Stimulated activated memory B cell treated with anti-CD40 and anti-IgM and Interleukin-4, amounts not matched to agents 10 μg/mL and 1 μg/mL and 100 μg/mL, for 72 hours (primary cell): ENCODE measurements at regions not wholly inside any gene's neighbourhood (a gene's known extent, or its start where the extent isn't known, plus 50 kb on each side); places are given as distances from the start of the nearest gene placed in this dataset.

ENCODE experiments used
- ATAC-seq: fragments of 150-1000 bp; cut with Tn5 transposase; 2 replicates; pipeline ENCODE4 v1.10.0; 2021
- H3K27ac Mint-ChIP-seq: one replicate; pipeline ENCODE4 v1.8.0; 2022; ENCODE audit warnings: mild to moderate bottlenecking, mixed read lengths
- H3K27me3 Mint-ChIP-seq: one replicate; pipeline ENCODE4 v1.8.0; 2022; ENCODE audit warnings: mixed read lengths
- H3K36me3 Mint-ChIP-seq: one replicate; pipeline ENCODE4 v1.8.0; 2022; ENCODE audit warnings: mixed read lengths
- H3K4me1 Mint-ChIP-seq: one replicate; pipeline ENCODE4 v1.8.0; 2022; ENCODE audit warnings: mixed read lengths
- H3K4me3 Mint-ChIP-seq: one replicate; pipeline ENCODE4 v1.8.0; 2022; ENCODE audit warnings: mild to moderate bottlenecking, moderate library complexity, mixed read lengths
- H3K9me3 Mint-ChIP-seq: one replicate; pipeline ENCODE4 v1.8.0; 2022; ENCODE audit warnings: mixed read lengths

DNA sequence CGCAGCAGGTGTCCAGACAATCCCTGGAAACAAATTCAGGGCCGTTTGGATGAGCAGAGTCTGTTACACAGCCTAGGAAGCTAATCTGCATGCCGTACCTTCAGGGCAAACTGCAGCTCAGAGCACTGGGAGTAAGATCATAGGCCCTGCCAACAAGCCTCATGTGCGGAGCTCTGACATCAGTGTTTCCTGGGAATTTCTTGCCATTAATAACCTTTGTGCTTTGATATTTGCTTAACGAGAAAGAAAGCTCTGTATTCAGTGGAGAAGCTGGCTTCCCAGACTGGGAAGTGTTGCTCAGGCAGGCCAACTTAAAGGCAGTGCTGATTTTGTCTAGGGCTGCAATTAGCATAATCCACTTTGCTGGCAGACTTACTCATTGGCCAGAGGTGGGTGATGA is 116.1 kb upstream of the KLHL25 start:
- H3K27ac Mint-ChIP-seq: no peak overlapping the region
- H3K27me3 Mint-ChIP-seq: peaks cover 16% of the 10 kb centered on the region
- no peak for ATAC-seq
- no peaks in the 10 kb centered on the region for H3K36me3 Mint-ChIP-seq
- no peaks in the 10 kb centered on the region for H3K4me1 Mint-ChIP-seq
- no peak overlapping the region for H3K4me3 Mint-ChIP-seq
- H3K9me3 Mint-ChIP-seq: no peaks in the 10 kb centered on the region

DNA sequence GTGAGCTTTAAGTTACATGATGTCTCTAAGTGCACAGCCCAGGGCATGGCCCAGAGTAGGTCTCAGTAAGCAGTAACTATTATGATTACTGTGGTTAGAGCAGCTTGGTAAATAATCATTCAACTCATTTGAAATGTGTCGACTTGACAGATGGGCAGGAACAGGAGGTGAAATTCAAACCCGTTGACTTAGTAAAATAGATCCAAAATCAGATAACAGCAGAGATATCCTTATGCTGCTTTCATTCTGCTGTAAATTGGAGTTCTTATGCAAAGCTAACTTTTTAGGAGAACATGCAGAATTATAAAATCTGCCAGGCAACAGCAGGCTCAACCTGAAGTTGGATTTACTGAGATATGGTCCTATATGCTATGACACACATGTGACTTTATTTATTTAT is 118.7 kb upstream of the KLHL25 start:
- Mint-ChIP-seq H3K27me3 (peaks cover 26% of the 10 kb centered on the region), H3K4me1 (no peaks in the 10 kb centered on the region), H3K36me3 (no peaks in the 10 kb centered on the region), H3K27ac (no peak overlapping the region), H3K9me3 (peaks cover 2% of the 10 kb centered on the region), H3K4me3 (no peak overlapping the region)
- no peak for ATAC-seq

DNA sequence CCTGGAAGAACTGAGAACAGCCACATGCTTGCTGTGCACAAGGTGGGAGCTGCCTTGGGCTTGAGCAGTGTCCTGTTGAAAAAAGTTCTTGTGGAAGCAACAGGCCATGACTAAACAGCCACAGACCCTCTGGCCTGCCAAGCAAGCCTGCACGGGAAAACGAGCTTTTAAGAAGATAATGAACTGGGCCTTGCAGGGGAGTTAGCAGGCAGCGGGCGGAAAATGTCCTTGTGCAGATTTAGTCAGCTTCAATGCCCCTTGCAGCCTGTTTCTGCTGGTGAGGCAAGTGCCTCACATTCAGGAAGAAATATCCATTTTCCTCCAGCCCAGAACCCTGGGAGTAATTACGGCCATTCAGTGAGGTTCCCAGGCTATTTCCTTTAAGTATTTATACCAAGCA is 126.2 kb upstream of the KLHL25 start:
- H3K27me3 Mint-ChIP-seq: peaks cover 18% of the 10 kb centered on the region
- H3K27ac Mint-ChIP-seq: no peak overlapping the region
- no peak for ATAC-seq
- H3K36me3 Mint-ChIP-seq: no peaks in the 10 kb centered on the region
- no peaks in the 10 kb centered on the region for H3K4me1 Mint-ChIP-seq
- peaks cover 3% of the 10 kb centered on the region for H3K9me3 Mint-ChIP-seq
- no peak overlapping the region for H3K4me3 Mint-ChIP-seq

DNA sequence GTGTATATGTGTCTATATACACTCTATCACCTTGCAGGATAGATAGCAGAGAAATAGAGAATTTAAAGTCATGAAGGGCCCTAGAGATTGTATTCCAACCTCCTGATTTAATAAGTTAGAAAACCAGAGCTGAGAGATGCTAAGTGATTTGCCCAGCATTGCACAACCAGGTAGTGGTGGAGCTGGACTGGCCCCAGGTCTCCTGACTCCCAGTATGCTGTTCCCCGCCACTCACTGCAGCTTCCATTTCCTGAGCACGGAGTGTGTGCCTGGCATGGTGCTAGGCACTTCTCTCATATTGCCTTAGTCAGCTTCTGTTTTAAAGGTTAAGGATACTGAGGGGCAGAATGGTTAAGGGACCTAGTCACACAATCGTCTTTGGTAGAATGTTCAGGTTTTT is 129.4 kb upstream of the KLHL25 start:
- Mint-ChIP-seq H3K4me1 (no peaks in the 10 kb centered on the region), H3K4me3 (no peak overlapping the region), H3K36me3 (no peaks in the 10 kb centered on the region), H3K27ac (no peak overlapping the region), H3K9me3 (no peaks in the 10 kb centered on the region), H3K27me3 (peaks cover 16% of the 10 kb centered on the region)
- ATAC-seq: no peak

DNA sequence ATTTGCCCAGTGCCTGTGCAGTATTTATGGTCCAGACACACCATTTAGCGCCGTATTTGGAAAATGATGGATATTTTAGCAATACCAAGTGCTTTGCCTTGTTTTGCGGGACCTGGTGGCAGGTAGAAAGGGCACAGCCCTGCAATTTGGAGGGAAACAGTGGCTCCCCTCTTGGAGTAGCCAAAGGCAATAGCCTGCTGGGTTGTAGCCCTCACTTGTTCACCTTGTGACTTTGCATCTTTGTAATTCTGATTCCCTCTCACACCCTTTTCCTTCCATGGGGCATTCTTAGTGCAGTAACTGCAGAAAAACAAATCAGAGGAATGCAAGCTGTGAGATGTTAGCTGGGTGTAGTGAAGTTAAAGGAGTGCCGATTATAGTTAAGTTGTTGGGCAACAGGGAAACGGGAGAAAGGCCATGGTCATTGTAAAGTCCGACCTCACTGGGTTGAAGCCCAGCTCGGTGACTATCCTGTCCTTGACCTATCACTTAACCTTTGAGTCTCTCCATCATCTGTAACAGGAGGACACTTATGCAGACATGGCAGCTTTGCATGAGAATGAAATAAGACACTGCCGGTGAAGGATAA is 131.0 kb upstream of the KLHL25 start:
- Mint-ChIP-seq H3K4me3 (no peak overlapping the region), H3K27me3 (peaks cover 8% of the 10 kb centered on the region), H3K36me3 (no peaks in the 10 kb centered on the region), H3K4me1 (no peaks in the 10 kb centered on the region), H3K27ac (no peak overlapping the region), H3K9me3 (no peaks in the 10 kb centered on the region)
- no peak for ATAC-seq

DNA sequence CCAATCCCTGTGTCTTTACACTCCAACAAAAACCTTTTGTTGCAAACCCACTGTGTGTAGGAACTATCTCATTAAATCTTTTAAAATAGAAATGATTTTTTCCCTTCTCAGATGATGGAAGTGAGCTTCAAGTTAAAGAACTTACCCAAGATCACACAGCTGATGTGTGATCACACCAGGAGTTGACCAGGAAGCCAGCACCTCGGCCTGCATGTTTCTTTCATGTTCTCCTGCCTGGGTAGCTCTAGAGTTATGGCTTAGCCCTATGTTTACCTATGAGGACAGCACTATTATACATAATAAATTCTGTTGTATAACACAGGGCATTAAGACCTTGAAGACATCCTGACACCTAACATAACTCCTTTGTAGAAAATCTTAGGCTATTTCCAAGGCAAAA is 132.1 kb upstream of the KLHL25 start:
- H3K27ac Mint-ChIP-seq: no peak overlapping the region
- H3K36me3 Mint-ChIP-seq: no peaks in the 10 kb centered on the region
- no peak overlapping the region for H3K4me3 Mint-ChIP-seq
- H3K27me3 Mint-ChIP-seq: peaks cover 18% of the 10 kb centered on the region
- no peak for ATAC-seq
- no peaks in the 10 kb centered on the region for H3K4me1 Mint-ChIP-seq
- no peaks in the 10 kb centered on the region for H3K9me3 Mint-ChIP-seq

DNA sequence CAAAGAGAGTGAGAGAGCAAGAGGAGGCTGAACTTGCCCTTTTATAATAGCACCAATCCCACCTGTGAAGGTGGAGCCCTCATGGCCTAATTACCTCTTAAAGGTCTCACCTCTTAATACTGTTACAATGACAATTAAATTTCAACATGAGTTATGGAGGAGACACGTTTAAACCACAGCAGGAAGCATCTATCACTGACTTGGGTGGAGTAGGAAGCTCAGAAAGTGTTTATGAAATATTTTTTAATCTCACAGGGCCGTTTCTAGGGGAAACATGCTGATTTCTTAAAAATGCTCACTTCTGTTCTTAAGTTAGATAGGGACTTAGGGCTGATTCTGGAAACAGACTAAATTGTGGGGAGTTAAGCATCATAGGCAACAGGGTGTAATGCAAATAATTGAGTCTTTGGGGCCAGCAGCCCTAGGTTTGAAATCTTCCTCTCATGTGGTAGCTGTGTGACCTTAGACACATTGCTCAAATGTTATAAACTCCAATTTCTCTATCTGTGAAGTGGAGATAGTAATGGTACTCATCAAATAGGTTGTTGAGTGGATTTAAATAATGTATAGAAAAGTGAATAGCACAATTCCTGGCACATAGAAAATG is 133.3 kb upstream of the KLHL25 start:
- no peak overlapping the region for H3K4me3 Mint-ChIP-seq
- H3K27me3 Mint-ChIP-seq: peaks cover 29% of the 10 kb centered on the region
- no peak overlapping the region for H3K27ac Mint-ChIP-seq

DNA sequence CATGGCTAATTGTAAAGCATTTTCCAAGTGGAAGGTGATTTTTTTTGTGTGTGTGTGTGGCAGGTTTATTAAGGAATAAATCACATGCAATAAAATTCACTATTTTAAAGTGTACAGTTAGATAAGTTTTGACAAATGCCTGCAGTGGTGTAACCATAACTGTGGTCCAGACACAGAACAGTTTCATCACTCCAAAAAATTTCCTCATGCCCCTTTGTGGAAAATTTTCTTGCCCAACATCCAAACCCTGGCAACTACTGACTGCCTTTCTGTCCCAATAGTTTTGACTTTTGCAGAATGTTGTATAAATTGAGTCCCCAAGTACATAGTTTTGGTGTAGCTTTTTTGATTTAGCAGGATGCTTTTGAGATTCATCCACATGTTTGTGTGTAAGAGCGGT is 135.1 kb upstream of the KLHL25 start:
- no peaks in the 10 kb centered on the region for H3K36me3 Mint-ChIP-seq
- H3K9me3 Mint-ChIP-seq: no peaks in the 10 kb centered on the region
- no peaks in the 10 kb centered on the region for H3K4me1 Mint-ChIP-seq
- H3K27me3 Mint-ChIP-seq: peaks cover 31% of the 10 kb centered on the region
- no peak overlapping the region for H3K4me3 Mint-ChIP-seq
- ATAC-seq: no peak
- no peak overlapping the region for H3K27ac Mint-ChIP-seq

More for the DNA sequence above, 133.3 kb upstream of the KLHL25 start:
- H3K9me3 Mint-ChIP-seq: no peaks in the 10 kb centered on the region
- ATAC-seq: no peak
- no peaks in the 10 kb centered on the region for H3K36me3 Mint-ChIP-seq
- no peaks in the 10 kb centered on the region for H3K4me1 Mint-ChIP-seq

DNA sequence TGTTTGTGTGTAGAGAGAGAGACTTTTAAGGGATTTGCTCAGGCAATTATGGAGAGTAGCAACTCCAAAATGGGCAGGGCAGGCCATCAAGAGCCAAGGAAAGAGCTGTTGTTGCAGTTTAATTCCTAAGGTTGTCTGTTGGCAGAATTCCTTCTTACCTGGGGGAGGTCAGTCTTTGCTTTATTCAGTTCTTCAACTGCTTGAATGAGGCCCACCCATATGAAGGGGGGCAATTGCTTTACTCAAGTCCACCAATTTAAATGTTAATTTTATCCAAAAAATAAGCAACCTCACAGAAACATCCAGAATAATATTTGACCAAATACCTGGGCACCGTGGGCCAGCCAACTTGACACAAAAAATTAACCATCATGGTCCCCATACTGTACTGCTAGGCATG is 137.7 kb upstream of the KLHL25 start:
- H3K36me3 Mint-ChIP-seq: no peaks in the 10 kb centered on the region
- H3K27ac Mint-ChIP-seq: no peak overlapping the region
- ATAC-seq: no peak
- H3K9me3 Mint-ChIP-seq: no peaks in the 10 kb centered on the region
- peaks cover 29% of the 10 kb centered on the region for H3K27me3 Mint-ChIP-seq
- no peaks in the 10 kb centered on the region for H3K4me1 Mint-ChIP-seq
- H3K4me3 Mint-ChIP-seq: no peak overlapping the region

DNA sequence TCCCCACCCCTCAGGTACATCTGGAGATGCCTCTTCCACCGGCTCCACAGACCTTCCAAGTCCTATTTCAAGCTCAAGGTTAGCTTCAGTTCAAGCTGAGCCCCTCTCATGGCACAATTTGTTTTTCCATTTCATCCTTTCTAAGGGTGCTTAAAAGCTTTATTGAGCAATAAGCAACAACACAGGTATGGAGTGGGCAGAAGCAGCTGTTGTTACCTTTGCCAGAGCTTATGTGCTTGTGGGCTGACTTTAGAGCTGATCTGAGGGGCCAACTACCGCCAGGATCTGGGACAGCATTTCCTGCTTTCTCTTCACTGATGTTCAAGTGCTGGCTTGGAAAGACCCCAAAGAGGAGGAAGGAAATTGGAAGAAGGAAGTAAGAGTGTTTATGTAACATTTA is 140.0 kb upstream of the KLHL25 start:
- peaks cover 30% of the 10 kb centered on the region for H3K27me3 Mint-ChIP-seq
- H3K4me1 Mint-ChIP-seq: no peaks in the 10 kb centered on the region

DNA sequence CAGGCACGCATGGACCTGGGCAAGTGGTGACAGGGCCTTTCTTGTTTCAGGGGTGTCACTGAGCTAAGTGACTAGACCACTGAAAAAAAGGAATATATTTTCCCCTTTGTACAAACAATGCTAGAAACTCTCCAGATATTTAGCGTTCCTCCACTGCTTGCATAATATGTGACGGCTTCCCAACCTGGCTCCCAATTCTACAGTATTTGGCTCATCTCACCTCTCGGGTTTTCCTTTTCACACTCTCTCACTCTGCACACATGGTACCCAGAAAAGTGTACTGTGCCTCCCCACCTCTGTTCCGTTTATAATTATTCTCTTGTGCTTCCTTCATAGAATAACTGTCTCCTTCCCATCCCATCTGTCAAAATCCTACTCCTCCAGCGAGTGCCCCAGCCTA is 140.5 kb upstream of the KLHL25 start:
- peaks cover 31% of the 10 kb centered on the region for H3K27me3 Mint-ChIP-seq
- no peaks in the 10 kb centered on the region for H3K36me3 Mint-ChIP-seq
- H3K4me3 Mint-ChIP-seq: no peak overlapping the region
- no peaks in the 10 kb centered on the region for H3K4me1 Mint-ChIP-seq
- H3K27ac Mint-ChIP-seq: no peak overlapping the region
- ATAC-seq: no peak
- H3K9me3 Mint-ChIP-seq: no peaks in the 10 kb centered on the region

More for the DNA sequence above, 140.0 kb upstream of the KLHL25 start:
- Mint-ChIP-seq H3K27ac (no peak overlapping the region), H3K4me3 (no peak overlapping the region), H3K9me3 (no peaks in the 10 kb centered on the region), H3K36me3 (no peaks in the 10 kb centered on the region)
- no peak for ATAC-seq

DNA sequence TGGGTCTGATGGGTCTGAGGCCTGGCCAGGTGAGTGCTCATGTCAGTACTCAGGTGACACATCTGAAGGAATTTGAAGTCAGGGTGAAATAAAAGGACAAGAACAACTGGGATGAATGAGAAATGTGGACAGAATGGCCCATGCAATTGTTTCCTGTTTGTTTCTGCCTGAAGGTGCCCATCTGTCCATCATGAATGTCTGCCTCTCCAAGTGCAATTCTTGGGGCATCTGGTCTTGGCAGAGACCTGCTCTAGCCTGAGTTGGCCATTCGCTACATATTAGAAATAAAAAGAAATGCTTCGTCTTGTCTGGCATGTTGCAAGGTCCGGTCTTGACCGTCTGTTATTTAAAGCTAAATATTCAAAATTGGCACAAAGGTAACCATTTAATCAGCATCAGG is 142.0 kb upstream of the AGBL1 start:
- no peaks in the 10 kb centered on the region for H3K36me3 Mint-ChIP-seq
- no peaks in the 10 kb centered on the region for H3K9me3 Mint-ChIP-seq
- no peaks in the 10 kb centered on the region for H3K4me1 Mint-ChIP-seq
- no peak overlapping the region for H3K4me3 Mint-ChIP-seq
- no peak overlapping the region for H3K27ac Mint-ChIP-seq
- peaks cover 14% of the 10 kb centered on the region for H3K27me3 Mint-ChIP-seq
- no peak for ATAC-seq

DNA sequence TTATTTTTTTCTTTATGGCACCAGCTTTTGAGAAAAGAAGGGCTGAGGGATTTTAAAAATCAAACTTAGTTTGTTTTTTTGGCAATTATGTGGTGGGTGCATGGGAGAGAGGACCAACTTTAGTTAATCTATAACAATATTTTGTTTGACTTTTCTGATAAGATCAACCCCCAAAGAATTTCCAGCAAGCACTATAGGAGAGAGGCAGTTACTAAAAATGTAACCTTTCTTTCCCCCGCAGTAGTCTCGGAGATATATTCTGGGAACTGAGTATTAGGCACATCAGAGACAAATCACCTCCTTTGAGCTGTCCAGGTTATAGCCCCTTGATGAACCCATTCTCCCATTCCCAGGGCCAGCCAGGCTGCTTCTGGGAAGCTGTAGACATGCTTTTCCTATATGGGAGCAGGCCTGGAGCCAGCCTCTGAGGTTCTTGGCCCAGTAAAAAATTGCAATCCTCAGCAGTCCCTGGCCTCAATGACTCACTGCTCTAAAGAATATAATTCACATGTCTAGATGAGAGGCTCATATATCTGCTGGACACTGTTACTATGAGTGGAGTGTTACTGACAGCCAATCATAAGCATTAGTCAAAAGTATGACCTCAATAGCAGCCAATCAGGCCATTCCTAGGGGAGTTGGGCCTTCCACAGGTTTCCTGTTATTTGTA is 138.3 kb upstream of the AGBL1 start:
- H3K27me3 Mint-ChIP-seq: peaks cover 8% of the 10 kb centered on the region
- no peak overlapping the region for H3K4me3 Mint-ChIP-seq
- no peaks in the 10 kb centered on the region for H3K4me1 Mint-ChIP-seq
- no peak for ATAC-seq
- no peak overlapping the region for H3K27ac Mint-ChIP-seq
- H3K9me3 Mint-ChIP-seq: no peaks in the 10 kb centered on the region
- no peaks in the 10 kb centered on the region for H3K36me3 Mint-ChIP-seq

DNA sequence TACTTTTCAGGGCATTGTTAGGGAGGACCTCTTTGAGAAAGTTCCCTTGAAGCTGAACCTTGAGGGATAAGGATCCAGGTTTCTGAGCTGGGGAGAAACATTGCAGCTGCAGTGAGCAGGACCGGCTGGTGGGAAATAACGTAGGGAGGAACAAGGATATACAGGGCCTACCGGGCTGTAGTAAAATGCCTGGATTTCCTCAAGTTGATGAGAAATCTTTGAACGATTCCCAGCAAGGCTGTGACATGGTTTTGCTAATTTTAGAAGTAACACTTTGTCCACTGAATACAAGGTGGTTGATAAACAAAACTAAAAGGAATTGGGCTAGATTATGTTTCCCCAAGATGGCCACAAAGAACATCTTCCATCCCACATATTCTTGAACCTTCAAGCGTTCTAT is 137.0 kb upstream of the AGBL1 start:
- no peak overlapping the region for H3K4me3 Mint-ChIP-seq
- peaks cover 8% of the 10 kb centered on the region for H3K27me3 Mint-ChIP-seq
- no peak overlapping the region for H3K27ac Mint-ChIP-seq
- ATAC-seq: no peak
- no peaks in the 10 kb centered on the region for H3K4me1 Mint-ChIP-seq
- H3K36me3 Mint-ChIP-seq: no peaks in the 10 kb centered on the region
- no peaks in the 10 kb centered on the region for H3K9me3 Mint-ChIP-seq

DNA sequence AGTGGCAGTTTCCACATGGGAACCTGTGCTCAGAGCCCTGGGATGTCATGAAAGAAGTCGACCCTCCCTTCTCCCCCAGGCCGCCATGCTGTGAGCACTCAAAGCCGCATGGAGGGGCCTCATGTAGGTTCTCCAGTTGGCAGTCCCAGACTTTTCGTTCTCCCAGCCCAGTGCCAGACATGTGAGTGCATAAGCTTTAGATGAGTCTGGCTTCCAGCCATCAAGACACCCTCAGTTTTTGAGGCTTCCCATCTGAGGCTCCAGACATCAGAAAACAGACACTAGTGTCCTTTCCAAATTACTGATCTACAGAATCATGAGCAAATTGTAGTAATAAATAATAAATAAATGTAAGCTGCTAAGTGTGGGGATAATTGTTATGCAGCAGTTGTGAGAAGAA is 136.5 kb upstream of the AGBL1 start:
- Mint-ChIP-seq H3K4me1 (no peaks in the 10 kb centered on the region), H3K27ac (no peak overlapping the region), H3K9me3 (no peaks in the 10 kb centered on the region), H3K36me3 (no peaks in the 10 kb centered on the region), H3K4me3 (no peak overlapping the region), H3K27me3 (peaks cover 8% of the 10 kb centered on the region)
- no peak for ATAC-seq

DNA sequence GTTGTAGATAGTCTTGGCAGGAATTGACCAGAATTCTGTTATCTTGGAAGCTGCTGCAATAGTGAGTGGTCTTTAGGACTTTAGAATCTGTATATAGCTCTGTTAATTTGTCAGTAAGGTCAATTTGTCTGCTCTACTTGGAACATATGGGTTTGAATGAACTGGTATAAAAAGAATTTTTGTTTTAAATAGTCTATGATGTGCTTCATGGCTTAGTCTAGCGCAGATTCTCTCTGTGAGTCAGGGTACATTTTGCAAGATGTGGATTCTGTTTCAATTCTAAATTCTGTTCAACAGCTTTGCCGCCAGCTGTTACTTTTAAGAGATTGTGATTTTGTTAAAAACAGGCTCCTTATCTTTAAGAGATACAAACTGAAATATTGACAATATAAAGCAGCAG is 135.9 kb upstream of the AGBL1 start:
- H3K9me3 Mint-ChIP-seq: no peaks in the 10 kb centered on the region
- no peaks in the 10 kb centered on the region for H3K36me3 Mint-ChIP-seq

More for the DNA sequence above, 135.9 kb upstream of the AGBL1 start:
- ATAC-seq: no peak
- H3K27ac Mint-ChIP-seq: no peak overlapping the region
- peaks cover 8% of the 10 kb centered on the region for H3K27me3 Mint-ChIP-seq
- H3K4me1 Mint-ChIP-seq: no peaks in the 10 kb centered on the region
- H3K4me3 Mint-ChIP-seq: no peak overlapping the region
